Gastrocnemius medialis (tissue), 4 donors: ENCODE measurements at regions not wholly inside any gene's neighbourhood (a gene's known extent, or its start where the extent isn't known, plus 50 kb on each side); places are given as distances from the start of the nearest gene placed in this dataset.

Experiments used
- CTCF ChIP-seq, 5 experiments: fragments of 450-650 bp in 3 of 5; fragments of 200-600 bp in 2 of 5; sonication (generic) in 2 of 5; IDR thresholded peaks in 4 of 5; conservative IDR thresholded peaks in 1 of 5; 1 replicate in 4 of 5; 2 replicates in 1 of 5; pipeline ENCODE4 v1.5.1; 2016 to 2019; ENCODE audit warnings: antibody characterized with exemption in 5 of 5, mild to moderate bottlenecking in 3 of 5, moderate library complexity in 3 of 5
- POLR2A ChIP-seq, 2 donors: fragments of 450-650 bp; IDR thresholded peaks; one replicate each; pipeline ENCODE4 v1.6.1; 2017; ENCODE audit warnings: antibody characterized with exemption in 2 of 2, mild to moderate bottlenecking in 2 of 2, moderate library complexity in 2 of 2

GRCh38 chrX:42496239-42496638, 281.7 kb downstream of the PPP1R2C start:
- no peak for TF ChIP-seq CTCF (IDR thresholded peaks at IDR 0.05 in 4 of 5, conservative IDR thresholded peaks at IDR 0.05 in 1 of 5)
- TF ChIP-seq POLR2A (IDR thresholded peaks at IDR 0.05) = no peak
